HG02943 (cell line): ENCODE measurements at regions not wholly inside any gene's neighbourhood (a gene's known extent, or its start where the extent isn't known, plus 50 kb on each side); places are given as distances from the start of the nearest gene placed in this dataset.

Experiments used
- ATAC-seq: cut with Tn5 transposase; IDR thresholded peaks from one replicate; pipeline ENCODE4 v1.9.1; 2021; ENCODE audit warnings: mild to moderate bottlenecking, low read depth, moderate library complexity; ENCODE audit not compliant: unreplicated experiment

GRCh38 chr3:182183716-182184430 lies 472.1 kb downstream of the SOX2 start:
- no peak for ATAC-seq

GRCh38 chr3:182185313-182185712 lies 473.6 kb downstream of the SOX2 start:
- no peak for ATAC-seq

GRCh38 chr3:182190056-182190455 lies 478.3 kb downstream of the SOX2 start:
- ATAC-seq, result no peak

- ATAC-seq, result no peak
These were observed 486.6 kb downstream of the SOX2 start for GRCh38 chr3:182198345-182198744.

GRCh38 chr3:182201456-182202168 lies 489.9 kb downstream of the SOX2 start:
- ATAC-seq, result no peak

- no peak for ATAC-seq
These were observed 500.9 kb downstream of the SOX2 start for GRCh38 chr3:182212479-182213076.

GRCh38 chr3:182214416-182214815 lies 502.7 kb downstream of the SOX2 start:
- ATAC-seq, result no peak

- no peak for ATAC-seq
These were observed 504.2 kb downstream of the SOX2 start for GRCh38 chr3:182215881-182216280.

GRCh38 chr3:182216311-182216970 lies 504.7 kb downstream of the SOX2 start:
- ATAC-seq, result no peak

GRCh38 chr3:182220013-182220412 lies 508.3 kb downstream of the SOX2 start:
- ATAC-seq, result no peak

- no peak for ATAC-seq
These were observed 508.7 kb downstream of the SOX2 start for GRCh38 chr3:182220471-182220870.

GRCh38 chr3:182226995-182227394 lies 515.3 kb downstream of the SOX2 start:
- no peak for ATAC-seq

GRCh38 chr3:182233405-182233804 lies 521.7 kb downstream of the SOX2 start:
- ATAC-seq, result no peak

GRCh38 chr3:182233957-182234356 lies 522.2 kb downstream of the SOX2 start:
- no peak for ATAC-seq

GRCh38 chr3:182234881-182235280 lies 523.2 kb downstream of the SOX2 start:
- no peak for ATAC-seq

GRCh38 chr3:182235504-182235903 lies 523.8 kb downstream of the SOX2 start:
- no peak for ATAC-seq

- ATAC-seq, result no peak
These were observed 526.4 kb downstream of the SOX2 start for GRCh38 chr3:182238126-182238525.

GRCh38 chr3:182239316-182239715 lies 527.6 kb downstream of the SOX2 start:
- ATAC-seq, result no peak

GRCh38 chr3:182240474-182240873 lies 528.7 kb downstream of the SOX2 start:
- ATAC-seq, result no peak

GRCh38 chr3:182241196-182241765 lies 529.6 kb downstream of the SOX2 start:
- no peak for ATAC-seq
